KOPT-K1 (cell line): ENCODE measurements at regions not wholly inside any gene's neighbourhood (a gene's known extent, or its start where the extent isn't known, plus 50 kb on each side); places are given as distances from the start of the nearest gene placed in this dataset.
"Not testable (repeated sequence)": the region's sequence is repeated elsewhere in the genome, so short reads cannot be mapped to it uniquely, and the experiment has no call there.

Source experiments
- H3K27ac ChIP-seq: fragments of 200-600 bp; sonication (generic); 2 replicates; pipeline ENCODE4 v1.5.1; 2016; ENCODE audit warnings: antibody characterized with exemption, mild to moderate bottlenecking, low read depth, low read length; ENCODE audit not compliant: poor library complexity, severe bottlenecking
- H3K36me3 ChIP-seq: fragments of 200-600 bp; sonication (generic); 2 replicates; pipeline ENCODE4 v1.5.1; 2017; ENCODE audit warnings: antibody characterized with exemption, mild to moderate bottlenecking, low read length, moderate library complexity; ENCODE audit not compliant: insufficient read depth
- H3K9me3 ChIP-seq: fragments of 200-600 bp; sonication (generic); 2 replicates; pipeline ENCODE4 v1.5.1; 2017; ENCODE audit warnings: antibody characterized with exemption, low read length, mild to moderate bottlenecking; ENCODE audit not compliant: insufficient read depth, poor library complexity, severe bottlenecking

DNA sequence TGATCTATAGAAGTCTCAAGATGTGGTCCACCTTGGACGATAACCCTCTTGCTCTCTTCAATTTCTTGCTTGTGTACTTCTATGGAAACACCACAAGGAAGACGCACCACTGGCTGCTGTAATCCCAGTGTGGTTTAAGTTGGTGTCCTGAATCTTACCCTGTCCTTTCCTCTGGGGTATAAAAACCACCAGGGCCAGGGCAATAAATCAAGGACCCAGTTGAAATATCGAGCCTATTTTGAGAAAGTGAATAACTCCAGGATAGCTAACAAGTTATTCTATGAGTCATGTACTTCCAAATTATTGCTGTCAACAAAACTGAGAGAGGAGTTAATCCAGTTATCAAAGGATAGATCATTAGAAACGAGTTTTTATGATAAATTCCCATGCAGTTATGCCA, 137.0 kb downstream of the RND3 start:
- H3K27ac ChIP-seq, result no peak overlapping the region
- H3K36me3 ChIP-seq, result no peaks in the 10 kb centered on the region
- H3K9me3 ChIP-seq, result no peaks in the 10 kb centered on the region

DNA sequence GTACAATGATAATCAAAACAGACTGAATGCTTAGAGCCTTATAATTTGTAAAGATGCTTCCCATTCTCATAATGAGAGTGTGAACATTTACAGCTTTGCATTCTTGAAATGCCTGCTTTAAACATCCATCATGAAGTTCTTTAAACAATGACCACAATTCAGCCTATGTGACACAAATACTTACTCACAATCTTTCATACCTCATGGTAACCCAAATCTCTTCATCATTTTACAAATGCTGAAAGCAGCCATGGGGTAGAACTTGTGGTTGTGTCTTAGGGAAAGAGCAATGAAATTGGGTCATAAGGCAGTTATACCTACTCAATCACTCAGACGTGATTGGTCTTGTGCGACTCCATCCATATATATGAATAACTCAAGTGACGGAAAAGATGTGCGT, 140.7 kb downstream of the RND3 start:
- H3K9me3 ChIP-seq, result no peaks in the 10 kb centered on the region
- H3K36me3 ChIP-seq, result no peaks in the 10 kb centered on the region
- H3K27ac ChIP-seq, result no peak overlapping the region

DNA sequence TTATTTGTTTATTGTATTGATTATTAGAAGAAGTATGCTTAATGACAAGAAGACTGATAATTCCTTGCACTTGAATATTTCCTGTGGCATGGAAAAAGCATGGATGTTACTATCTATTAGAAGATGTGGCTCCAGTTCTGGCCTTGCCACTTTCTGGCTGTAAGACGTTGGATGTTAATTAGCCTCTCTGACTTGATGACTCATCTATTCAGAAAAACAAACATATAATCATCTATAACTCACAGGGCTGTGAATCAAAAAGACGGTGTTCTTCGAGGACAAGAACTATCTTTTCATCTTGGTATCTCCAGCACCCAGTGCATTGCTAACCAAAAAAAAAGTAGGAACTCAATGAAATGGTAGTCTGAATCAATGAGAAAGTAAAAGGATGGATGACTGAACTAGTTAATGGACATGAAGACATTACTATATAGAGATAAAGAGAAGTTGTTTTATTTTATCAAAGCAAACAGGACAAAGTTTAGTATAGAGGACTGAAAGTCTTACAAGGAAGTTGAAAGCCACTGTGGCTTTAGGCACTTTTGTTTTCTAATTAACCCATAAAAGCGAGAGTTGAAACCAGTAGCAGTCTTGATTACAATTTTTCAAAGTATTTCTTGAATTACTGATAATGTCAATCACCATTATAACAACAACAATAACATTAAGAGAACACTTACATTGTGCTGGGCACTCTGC, 145.3 kb downstream of the RND3 start:
- H3K27ac ChIP-seq, result no peak overlapping the region
- no peaks in the 10 kb centered on the region for H3K9me3 ChIP-seq
- no peaks in the 10 kb centered on the region for H3K36me3 ChIP-seq

DNA sequence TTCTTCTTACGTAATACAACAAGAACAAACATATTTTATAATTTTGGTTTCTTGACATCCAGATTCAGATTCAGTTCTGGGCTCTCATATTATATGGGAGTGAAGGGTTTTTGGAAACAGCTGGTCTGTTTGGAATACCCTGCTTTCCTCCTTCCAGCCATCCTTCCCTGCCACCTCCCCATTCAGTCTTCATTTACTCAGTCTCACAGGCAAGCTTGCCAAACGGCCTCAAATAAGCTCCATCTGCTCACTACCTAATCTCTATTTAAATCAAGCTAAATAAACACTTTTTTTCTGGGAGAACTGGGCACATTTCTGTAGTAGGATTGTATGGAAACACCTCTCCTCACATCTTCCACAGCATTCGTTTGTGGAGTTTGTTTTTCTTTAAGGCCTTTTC, 147.5 kb downstream of the RND3 start:
- no peaks in the 10 kb centered on the region for H3K36me3 ChIP-seq

DNA sequence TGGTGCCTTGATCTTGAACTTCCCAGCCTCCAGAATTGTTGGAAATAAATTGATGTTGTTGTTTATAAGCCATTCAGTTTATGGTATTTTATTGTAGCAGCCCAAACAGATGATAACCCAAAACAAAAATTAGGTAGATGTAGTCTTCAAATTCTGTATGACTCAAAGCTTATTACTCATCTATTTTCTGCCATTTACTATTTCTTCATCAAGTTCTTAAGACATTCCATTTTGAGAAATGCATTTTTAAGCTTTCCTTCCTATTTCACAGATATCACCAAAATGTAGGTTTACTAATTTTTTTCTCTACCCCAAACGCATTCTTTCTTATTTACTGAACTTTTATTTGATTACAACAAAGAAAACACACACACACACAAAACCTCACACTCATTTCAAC, 148.2 kb downstream of the RND3 start:
- Histone ChIP-seq H3K9me3 (no peaks in the 10 kb centered on the region), H3K36me3 (no peaks in the 10 kb centered on the region), H3K27ac (no peak overlapping the region)

More for the DNA sequence above, 147.5 kb downstream of the RND3 start:
- Histone ChIP-seq H3K9me3 (no peaks in the 10 kb centered on the region), H3K27ac (no peak overlapping the region)

DNA sequence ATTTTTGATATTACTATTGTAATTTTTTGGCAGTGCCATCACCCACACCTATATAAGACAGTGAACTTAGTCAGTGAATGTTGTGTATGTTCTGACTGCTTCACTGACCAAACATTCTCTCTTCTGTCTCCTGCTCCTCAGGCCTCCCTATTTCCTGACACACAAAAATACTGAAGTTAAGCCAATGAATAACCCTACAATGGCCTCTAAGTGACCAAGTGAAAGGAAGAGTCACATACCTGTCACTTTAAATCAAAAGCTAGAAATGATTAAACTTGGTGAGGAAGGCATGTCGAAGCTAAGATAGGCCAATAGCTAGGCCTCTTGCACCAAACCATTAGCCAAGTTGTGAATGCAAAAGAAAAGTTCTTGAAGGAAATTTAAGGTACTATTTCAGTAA, 151.9 kb downstream of the RND3 start:
- no peaks in the 10 kb centered on the region for H3K9me3 ChIP-seq
- no peaks in the 10 kb centered on the region for H3K36me3 ChIP-seq
- no peak overlapping the region for H3K27ac ChIP-seq

DNA sequence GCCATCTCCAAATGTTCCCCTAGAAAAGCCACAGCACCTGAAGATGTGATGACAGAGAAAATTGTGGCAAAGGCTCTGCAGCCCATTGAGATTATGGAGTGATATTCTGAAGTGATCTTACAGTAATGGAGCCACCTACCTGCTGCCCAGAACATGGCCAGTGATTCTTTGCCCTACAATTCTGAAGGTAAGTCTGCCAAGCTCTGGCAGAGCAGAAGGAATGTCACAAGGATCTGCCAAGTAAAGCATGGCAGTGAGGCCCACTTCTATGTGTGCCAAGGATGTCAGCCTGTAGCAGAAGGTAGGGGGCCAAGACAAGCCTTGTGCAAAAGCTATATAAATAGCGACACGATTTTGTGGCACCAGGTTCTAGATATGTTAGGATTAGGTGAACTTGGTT, 155.1 kb downstream of the RND3 start:
- H3K27ac ChIP-seq, result no peak overlapping the region
- no peaks in the 10 kb centered on the region for H3K9me3 ChIP-seq
- no peaks in the 10 kb centered on the region for H3K36me3 ChIP-seq

DNA sequence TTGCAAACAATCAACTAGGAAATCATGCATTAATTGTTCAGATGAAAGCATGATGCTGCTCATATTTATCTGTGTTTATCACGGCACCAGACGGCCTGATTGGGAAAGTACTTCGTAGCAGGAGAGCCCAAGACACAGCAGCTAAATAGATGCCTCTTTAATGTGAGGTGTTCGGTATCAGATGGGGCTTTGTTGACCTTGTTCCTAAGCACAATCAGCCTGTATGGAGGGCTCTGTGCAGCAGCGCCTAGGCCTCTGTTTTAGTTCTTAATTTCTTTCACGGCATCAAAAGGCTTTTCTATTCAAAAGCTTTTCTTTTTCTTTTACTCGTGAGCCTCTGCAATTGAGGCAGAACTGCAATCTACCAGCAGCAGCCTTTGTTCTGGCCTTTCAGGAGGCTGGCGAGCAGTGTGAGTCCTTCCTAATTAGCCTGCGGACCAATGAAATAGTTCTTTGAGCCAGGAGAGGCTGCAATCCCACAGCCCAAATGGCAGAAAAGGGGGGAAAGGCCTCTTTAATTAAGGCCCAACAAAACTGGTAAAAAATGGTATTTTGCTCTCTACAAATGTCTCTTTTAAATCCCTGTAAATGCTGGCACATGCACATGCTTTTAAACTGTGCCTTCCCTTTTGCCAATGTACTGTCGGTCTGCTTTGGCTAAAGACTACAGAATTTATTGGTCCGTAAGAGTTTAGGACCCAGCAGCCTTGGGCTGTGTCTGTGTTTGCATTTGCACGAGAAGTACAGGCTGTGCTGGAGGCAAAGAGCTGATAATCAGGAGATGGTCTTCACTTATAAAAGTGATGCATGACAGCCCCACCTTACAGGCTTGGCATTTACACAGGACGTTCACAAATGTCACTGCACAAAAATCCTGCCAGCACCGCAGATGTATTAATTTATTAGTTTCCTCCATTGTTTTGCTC, 159.6 kb downstream of the RND3 start:
- no peak overlapping the region for H3K27ac ChIP-seq
- H3K36me3 ChIP-seq, result no peaks in the 10 kb centered on the region
- H3K9me3 ChIP-seq, result no peaks in the 10 kb centered on the region

DNA sequence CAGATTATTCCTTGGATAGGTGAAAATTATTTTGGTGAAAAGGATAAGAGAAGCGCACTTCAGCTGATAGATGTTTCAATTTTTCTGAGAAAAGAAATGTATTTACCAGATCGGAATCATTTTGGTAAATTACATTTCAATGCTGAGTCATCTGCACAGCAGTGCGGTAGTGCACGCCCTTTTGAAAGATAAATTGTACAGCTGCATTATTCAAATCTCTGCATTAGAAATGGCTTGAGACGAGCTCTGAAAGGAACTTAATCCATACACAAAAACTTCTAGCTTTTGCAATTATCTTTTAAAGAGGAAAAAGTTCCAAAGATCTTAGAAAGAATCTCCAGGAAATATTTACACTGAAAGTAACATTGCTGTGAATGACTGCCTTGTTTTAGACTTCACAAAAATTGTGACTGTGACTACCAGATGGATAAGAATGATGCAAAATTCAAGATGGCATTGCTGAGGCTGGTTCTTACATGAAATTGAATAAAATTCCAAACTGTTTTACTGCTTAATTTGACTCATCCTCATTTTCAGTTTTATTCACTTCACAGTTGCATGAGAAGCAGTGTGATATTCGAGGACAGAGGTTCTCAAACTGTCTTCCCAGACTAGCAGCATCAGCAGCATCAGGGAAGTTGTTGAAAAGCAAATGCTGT, 161.7 kb downstream of the RND3 start:
- H3K9me3 ChIP-seq, result no peaks in the 10 kb centered on the region

DNA sequence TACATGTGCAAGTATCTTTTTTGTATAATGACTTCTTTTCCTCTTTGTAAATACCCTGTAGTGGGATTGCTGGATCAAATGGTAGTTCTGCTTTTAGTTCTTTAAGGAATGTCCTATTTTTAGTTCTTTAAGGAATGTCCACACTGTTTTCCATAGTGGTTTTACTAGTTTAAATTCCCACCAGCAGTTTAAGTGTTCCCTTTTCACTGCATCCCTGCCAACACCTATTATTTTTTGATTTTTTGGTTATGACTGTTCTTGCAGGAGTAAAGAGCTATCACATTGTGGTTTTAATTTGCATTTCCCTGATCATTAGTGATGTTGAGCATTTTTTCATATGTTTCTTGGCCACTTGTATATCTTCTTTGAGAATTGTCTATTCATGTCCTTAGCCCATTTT, 164.4 kb downstream of the RND3 start:
- H3K9me3 ChIP-seq, H3K27ac ChIP-seq, H3K36me3 ChIP-seq: not testable (repeated sequence)

More for the DNA sequence above, 161.7 kb downstream of the RND3 start:
- Histone ChIP-seq H3K27ac (no peak overlapping the region), H3K36me3 (no peaks in the 10 kb centered on the region)

DNA sequence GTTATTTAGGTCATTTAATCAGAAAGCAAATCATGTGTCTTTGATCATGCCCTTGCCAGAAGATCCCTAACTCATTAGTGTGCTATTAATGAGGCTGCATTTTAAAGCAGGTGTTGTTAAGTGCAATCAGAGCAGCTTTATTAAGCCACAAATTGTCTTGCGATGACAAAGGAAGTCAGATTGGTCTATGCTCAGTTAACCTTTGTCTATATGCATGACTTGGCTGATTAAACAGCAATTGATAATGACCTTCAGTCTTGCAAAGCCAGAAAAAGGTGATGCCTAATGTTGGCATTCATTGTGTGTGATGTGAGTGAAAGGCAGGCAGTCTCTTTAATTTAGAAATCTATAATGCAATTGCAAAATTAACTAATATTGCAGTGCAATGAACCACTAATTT, 166.9 kb downstream of the RND3 start:
- Histone ChIP-seq H3K27ac (no peak overlapping the region), H3K36me3 (no peaks in the 10 kb centered on the region), H3K9me3 (no peaks in the 10 kb centered on the region)

DNA sequence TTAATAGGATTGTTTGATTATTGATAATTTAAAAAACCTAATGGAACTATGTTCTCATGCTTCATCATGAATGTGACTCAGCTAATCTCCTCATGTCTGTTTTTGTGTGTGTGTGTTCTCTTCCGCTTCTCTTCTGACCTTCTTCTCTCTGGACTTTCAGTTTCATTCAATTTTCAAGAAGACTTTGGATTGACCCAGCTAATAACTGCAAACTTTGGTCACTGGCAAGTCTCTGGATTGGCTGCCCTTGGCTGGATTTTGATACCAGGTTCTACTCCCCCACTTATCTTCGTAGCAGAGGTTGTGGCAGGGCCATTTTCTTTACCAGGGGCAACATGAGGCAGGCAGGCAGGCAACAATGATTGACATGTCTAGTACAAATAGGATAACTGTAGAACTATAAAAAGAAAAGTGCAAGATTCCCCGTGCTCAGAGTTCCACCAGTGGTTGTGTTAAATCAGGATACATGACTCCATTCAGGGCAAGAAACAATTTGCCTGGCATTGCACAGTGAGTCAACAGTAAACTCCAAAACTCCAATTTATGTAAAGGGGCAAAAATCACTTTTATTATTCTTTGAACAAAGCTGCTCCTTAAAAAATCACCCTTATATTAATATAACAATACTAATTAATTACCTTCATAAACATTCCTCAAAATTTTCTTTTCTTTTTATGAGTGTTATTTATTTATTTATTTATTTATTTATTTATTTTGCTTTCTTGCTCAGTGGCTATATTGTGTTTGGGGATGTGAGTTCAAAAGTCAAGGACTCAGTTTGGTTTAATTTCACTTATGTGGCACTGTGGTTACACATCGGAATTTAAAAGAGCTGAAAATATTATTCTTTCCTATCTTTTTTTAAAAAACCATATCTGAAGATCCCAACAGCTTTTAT, 167.6 kb downstream of the RND3 start:
- H3K9me3 ChIP-seq, result no peaks in the 10 kb centered on the region
- no peak overlapping the region for H3K27ac ChIP-seq
- no peaks in the 10 kb centered on the region for H3K36me3 ChIP-seq

DNA sequence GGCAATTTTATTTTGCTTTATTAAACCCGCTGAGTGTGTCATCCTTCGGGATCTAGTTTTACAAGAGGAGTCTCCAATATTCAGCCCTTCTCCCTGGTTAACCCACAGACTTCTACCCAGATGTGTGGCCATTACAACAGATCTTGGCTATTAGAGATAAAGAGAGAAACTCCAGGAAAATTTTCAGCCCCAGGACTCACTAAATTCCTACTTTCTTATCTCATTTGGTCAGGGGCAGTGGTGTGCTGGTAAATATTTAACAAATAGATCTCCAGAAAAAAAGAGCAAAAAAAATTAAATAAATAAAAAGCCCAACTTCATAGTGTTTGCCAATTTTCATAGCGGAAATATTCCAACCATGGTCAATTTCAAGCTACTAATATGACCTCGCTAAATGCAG, 168.4 kb downstream of the RND3 start:
- H3K9me3 ChIP-seq, result no peaks in the 10 kb centered on the region
- no peaks in the 10 kb centered on the region for H3K36me3 ChIP-seq
- H3K27ac ChIP-seq, result no peak overlapping the region

DNA sequence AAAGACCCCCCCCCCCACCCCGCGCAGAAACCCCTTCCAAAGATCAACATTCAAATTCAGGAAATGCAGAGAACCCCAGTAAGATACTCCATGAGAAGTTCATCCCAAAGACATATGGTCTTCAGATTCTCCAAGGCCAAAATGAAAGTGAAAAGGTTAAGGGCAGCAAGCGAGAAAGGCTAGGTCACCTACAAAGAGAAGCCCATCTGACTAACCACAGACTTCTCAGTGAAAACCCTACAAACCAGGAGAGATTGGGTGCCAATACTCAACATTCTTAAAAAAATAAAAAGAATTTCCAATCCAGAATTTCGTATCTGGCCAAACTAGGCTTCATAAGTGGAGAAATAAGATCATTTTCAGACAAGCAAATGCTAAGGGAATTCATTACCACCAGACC, 175.2 kb downstream of the RND3 start:
- no peaks in the 10 kb centered on the region for H3K36me3 ChIP-seq
- H3K9me3 ChIP-seq, result no peaks in the 10 kb centered on the region
- H3K27ac ChIP-seq, result no peak overlapping the region
